Activated naive CD4-positive, alpha-beta T cell treated with anti-CD3 and anti-CD28 coated beads for 36 hours (primary cell): ENCODE measurements at regions not wholly inside any gene's neighbourhood (a gene's known extent, or its start where the extent isn't known, plus 50 kb on each side); places are given as distances from the start of the nearest gene placed in this dataset.
"Not testable (repeated sequence)": the region's sequence is repeated elsewhere in the genome, so short reads cannot be mapped to it uniquely, and the experiment has no call there.

Experiments
- CTCF ChIA-PET: fragments of 350-600 bp; sonication (Branson Sonifier 250); formaldehyde crosslinking; loops from one replicate; lab custom pipeline; 2021; ENCODE audit warnings: antibody characterized with exemption; lab: Charles Lee
- DNase-seq: peaks from one replicate; pipeline ENCODE4 v3.0.0-alpha.2; 2020
- H3K27ac Mint-ChIP-seq: one replicate; pipeline ENCODE4 v1.8.0; 2021; ENCODE audit warnings: mild to moderate bottlenecking, mixed read lengths
- H3K27me3 Mint-ChIP-seq: one replicate; pipeline ENCODE4 v1.8.0; 2021; ENCODE audit warnings: low read depth, mixed read lengths
- H3K36me3 Mint-ChIP-seq: one replicate; pipeline ENCODE4 v1.8.0; 2021; ENCODE audit warnings: low read depth, mixed read lengths
- H3K4me1 Mint-ChIP-seq: one replicate; pipeline ENCODE4 v1.8.0; 2021; ENCODE audit warnings: low read depth, mixed read lengths
- H3K4me3 Mint-ChIP-seq: one replicate; pipeline ENCODE4 v1.8.0; 2021; ENCODE audit warnings: mild to moderate bottlenecking, moderate library complexity, mixed read lengths
- H3K9me3 Mint-ChIP-seq: one replicate; pipeline ENCODE4 v1.8.0; 2021; ENCODE audit warnings: mixed read lengths
- intact Hi-C: fragments of 100-400 bp; cut with micrococcal nuclease; formaldehyde crosslinking; loops from one replicate; pipeline ENCODE4 v1.15.1; 2023

DNA sequence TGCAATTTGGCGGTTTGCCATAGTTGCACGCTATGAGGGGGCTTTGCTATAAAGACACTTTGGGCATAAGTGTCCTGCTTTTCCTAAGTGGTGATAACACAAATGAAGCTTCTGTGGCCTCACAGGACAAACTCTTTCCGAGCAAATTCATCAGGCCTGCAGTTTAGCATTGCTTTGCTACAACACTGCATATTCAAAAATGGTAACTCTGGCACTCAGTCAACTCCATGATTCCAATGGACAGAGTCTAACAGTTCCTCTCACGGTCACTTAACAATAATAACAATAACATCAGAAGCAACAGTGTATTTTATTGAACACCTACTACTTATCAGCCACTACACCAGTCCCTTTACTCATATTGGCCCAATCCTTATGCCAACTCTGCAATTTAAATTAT, 222.5 kb downstream of the FRK start:
- DNase-seq = no peak
- Mint-ChIP-seq H3K27ac (no peak overlapping the region), H3K4me3 (no peak overlapping the region), H3K27me3 (peaks cover 1% of the 10 kb centered on the region), H3K4me1 (no peaks in the 10 kb centered on the region), H3K9me3 (peaks cover 4% of the 10 kb centered on the region), H3K36me3 (no peaks in the 10 kb centered on the region)
- intact Hi-C loops = no loop called here
- CTCF ChIA-PET = interaction anchor here (1.2 kb wide), 1 partner anchor 9 kb away, joined by 3 read pairs; no protein-coding TSS in a partner anchor

- H3K27me3 Mint-ChIP-seq, CTCF ChIA-PET, H3K36me3 Mint-ChIP-seq, H3K4me1 Mint-ChIP-seq, intact Hi-C loops, DNase-seq, H3K4me3 Mint-ChIP-seq, H3K9me3 Mint-ChIP-seq, H3K27ac Mint-ChIP-seq: not testable (repeated sequence)
These were observed 224.3 kb downstream of the FRK start for GRCh38 chr6:115836374-115836773.

DNA sequence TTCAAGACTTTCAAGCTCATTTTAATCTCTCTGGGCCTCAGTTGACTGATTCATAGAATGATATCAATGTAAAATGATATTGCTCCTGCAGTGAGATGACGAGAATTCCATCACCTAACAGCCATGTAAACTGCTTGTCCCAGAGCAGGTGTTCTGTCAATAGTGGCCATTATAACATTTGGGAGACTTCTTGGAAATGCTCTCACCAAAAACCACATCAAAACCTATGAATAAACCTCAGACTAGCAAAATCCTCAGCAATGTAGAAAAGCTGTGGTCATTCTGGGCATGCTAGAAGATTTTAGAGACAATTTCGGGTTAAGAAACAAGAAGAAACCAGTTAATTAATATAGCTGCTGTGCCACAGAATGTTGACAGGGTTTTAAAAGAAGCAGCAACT, 225.4 kb downstream of the FRK start:
- CTCF ChIA-PET = no interaction called here
- no peaks in the 10 kb centered on the region for H3K4me1 Mint-ChIP-seq
- no peak overlapping the region for H3K27ac Mint-ChIP-seq
- intact Hi-C loops = no loop called here
- H3K9me3 Mint-ChIP-seq = peaks cover 4% of the 10 kb centered on the region
- no peaks in the 10 kb centered on the region for H3K36me3 Mint-ChIP-seq
- no peak overlapping the region for H3K4me3 Mint-ChIP-seq
- no peak for DNase-seq
- H3K27me3 Mint-ChIP-seq = peaks cover 1% of the 10 kb centered on the region

- H3K27ac Mint-ChIP-seq, CTCF ChIA-PET, H3K36me3 Mint-ChIP-seq, H3K4me1 Mint-ChIP-seq, H3K9me3 Mint-ChIP-seq, DNase-seq, H3K27me3 Mint-ChIP-seq, H3K4me3 Mint-ChIP-seq, intact Hi-C loops: not testable (repeated sequence)
These were observed 226.1 kb downstream of the FRK start for GRCh38 chr6:115834542-115834941.

- H3K4me1 Mint-ChIP-seq = no peaks in the 10 kb centered on the region
- no peaks in the 10 kb centered on the region for H3K27me3 Mint-ChIP-seq
- DNase-seq = no peak
- H3K4me3 Mint-ChIP-seq = no peak overlapping the region
- no peaks in the 10 kb centered on the region for H3K36me3 Mint-ChIP-seq
- intact Hi-C loops = no loop called here
- CTCF ChIA-PET = no interaction called here
- no peak overlapping the region for H3K27ac Mint-ChIP-seq
- peaks cover 4% of the 10 kb centered on the region for H3K9me3 Mint-ChIP-seq
These were observed 227.9 kb downstream of the FRK start for GRCh38 chr6:115832786-115833185.

GRCh38 chr6:115832186-115832585, 228.5 kb downstream of the FRK start:
- H3K36me3 Mint-ChIP-seq = no peaks in the 10 kb centered on the region
- intact Hi-C loops = no loop called here
- CTCF ChIA-PET = no interaction called here
- H3K27ac Mint-ChIP-seq = no peak overlapping the region
- peaks cover 4% of the 10 kb centered on the region for H3K9me3 Mint-ChIP-seq
- no peaks in the 10 kb centered on the region for H3K4me1 Mint-ChIP-seq
- no peak overlapping the region for H3K4me3 Mint-ChIP-seq
- H3K27me3 Mint-ChIP-seq = no peaks in the 10 kb centered on the region
- DNase-seq = no peak

DNA sequence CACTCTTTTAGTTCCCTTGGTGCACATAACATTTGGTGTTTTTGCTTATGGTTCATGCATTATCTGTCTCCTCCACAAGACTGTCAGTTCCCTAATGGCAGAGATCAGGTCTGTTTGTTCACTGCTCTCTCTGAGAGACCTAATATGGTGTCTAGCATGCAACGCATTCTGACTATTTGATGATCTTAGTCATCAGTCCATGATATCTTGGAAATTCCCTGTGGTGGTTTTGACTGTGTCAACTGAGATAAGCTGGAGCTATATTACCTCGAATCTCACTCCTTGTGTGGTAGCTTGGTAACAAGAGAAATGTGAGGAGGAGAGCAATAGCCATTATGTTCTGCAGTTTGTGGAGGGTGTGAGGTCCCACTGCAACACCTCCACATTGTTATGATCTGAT, 229.8 kb downstream of the FRK start:
- CTCF ChIA-PET = no interaction called here
- DNase-seq = no peak
- intact Hi-C loops = no loop called here
- H3K27ac Mint-ChIP-seq = no peak overlapping the region
- no peaks in the 10 kb centered on the region for H3K27me3 Mint-ChIP-seq
- H3K9me3 Mint-ChIP-seq = peaks cover under 1% of the 10 kb centered on the region
- no peaks in the 10 kb centered on the region for H3K36me3 Mint-ChIP-seq
- H3K4me1 Mint-ChIP-seq = no peaks in the 10 kb centered on the region
- no peak overlapping the region for H3K4me3 Mint-ChIP-seq

- intact Hi-C loops = no loop called here
- DNase-seq = no peak
- H3K4me1 Mint-ChIP-seq = no peaks in the 10 kb centered on the region
- H3K27ac Mint-ChIP-seq = no peak overlapping the region
- CTCF ChIA-PET = no interaction called here
- H3K36me3 Mint-ChIP-seq = no peaks in the 10 kb centered on the region
- H3K4me3 Mint-ChIP-seq = no peak overlapping the region
- H3K27me3 Mint-ChIP-seq = no peaks in the 10 kb centered on the region
- peaks cover 3% of the 10 kb centered on the region for H3K9me3 Mint-ChIP-seq
These were observed 238.9 kb downstream of the FRK start for GRCh38 chr6:115821798-115822197.

- no peaks in the 10 kb centered on the region for H3K4me1 Mint-ChIP-seq
- intact Hi-C loops = no loop called here
- H3K9me3 Mint-ChIP-seq = peaks cover 3% of the 10 kb centered on the region
- no peak for DNase-seq
- H3K36me3 Mint-ChIP-seq = no peaks in the 10 kb centered on the region
- no peak overlapping the region for H3K4me3 Mint-ChIP-seq
- no peaks in the 10 kb centered on the region for H3K27me3 Mint-ChIP-seq
- H3K27ac Mint-ChIP-seq = no peak overlapping the region
- CTCF ChIA-PET = no interaction called here
These were observed 241.2 kb downstream of the FRK start for GRCh38 chr6:115819506-115819905.

DNA sequence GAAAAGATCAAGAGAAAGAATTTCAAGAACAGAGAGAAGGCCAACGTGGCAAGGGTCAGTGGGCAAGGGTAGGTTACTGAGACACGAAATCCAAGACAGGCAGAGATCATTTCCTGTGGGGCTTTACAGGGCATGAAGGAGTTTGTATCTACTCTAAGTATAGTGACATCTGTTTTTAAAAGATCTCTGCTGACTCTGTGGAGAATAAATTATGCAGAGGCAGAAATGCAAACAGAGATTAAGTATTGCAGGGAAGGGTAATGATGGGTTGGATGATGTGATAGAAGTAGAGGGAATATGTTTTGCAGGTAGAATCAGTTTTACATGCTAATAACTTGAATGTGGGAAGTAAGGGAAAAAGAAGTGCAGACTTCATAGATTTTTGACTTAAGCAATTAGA, 243.5 kb downstream of the FRK start:
- CTCF ChIA-PET = no interaction called here
- intact Hi-C loops = no loop called here
- no peak for DNase-seq
- H3K9me3 Mint-ChIP-seq = peaks cover 3% of the 10 kb centered on the region
- no peaks in the 10 kb centered on the region for H3K4me1 Mint-ChIP-seq
- no peak overlapping the region for H3K4me3 Mint-ChIP-seq
- H3K36me3 Mint-ChIP-seq = no peaks in the 10 kb centered on the region
- no peak overlapping the region for H3K27ac Mint-ChIP-seq
- H3K27me3 Mint-ChIP-seq = no peaks in the 10 kb centered on the region

DNA sequence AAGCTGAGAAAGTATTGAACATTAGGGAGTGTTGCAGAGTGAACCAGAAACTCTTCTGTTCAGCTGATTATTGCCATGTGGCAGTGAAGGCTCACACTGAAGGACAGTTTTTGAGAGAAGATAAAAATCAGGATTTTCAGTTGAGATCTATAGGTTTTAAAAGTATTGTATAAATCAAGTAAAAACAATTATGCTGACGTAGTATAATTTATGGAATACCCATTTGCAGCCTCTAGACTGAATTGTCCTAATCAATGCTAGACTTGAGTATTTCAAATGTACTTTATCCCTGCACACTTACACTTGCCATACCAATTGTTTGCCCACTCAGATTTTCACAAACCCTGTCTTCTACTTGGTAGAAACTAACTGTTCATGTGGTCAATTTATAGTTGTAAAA, 245.8 kb downstream of the FRK start:
- CTCF ChIA-PET = no interaction called here
- Mint-ChIP-seq H3K4me1 (no peaks in the 10 kb centered on the region), H3K9me3 (peaks cover 3% of the 10 kb centered on the region), H3K36me3 (no peaks in the 10 kb centered on the region), H3K27ac (no peak overlapping the region), H3K27me3 (no peaks in the 10 kb centered on the region), H3K4me3 (no peak overlapping the region)
- intact Hi-C loops = no loop called here
- DNase-seq = no peak

DNA sequence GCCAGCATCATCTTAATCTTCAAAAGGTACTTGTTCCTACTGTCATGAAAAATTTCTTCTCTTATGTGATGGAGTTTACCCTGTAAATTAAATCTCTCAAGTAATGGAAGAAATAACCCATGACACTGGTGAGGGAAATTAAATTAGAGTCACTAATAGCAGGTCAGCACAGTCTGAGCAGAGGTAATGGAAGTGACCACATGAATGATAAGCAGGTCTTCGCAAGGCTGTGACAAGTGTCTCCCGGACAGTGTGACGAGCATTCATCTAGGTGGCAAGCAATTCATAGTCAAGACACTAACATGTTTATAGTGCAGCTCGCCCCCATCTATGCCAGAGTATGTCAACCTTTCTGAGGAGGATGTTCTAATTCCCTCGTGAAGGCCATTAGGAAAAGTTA, 249.2 kb downstream of the FRK start:
- Mint-ChIP-seq H3K4me1 (no peaks in the 10 kb centered on the region), H3K27ac (no peak overlapping the region), H3K36me3 (no peaks in the 10 kb centered on the region), H3K4me3 (no peak overlapping the region), H3K9me3 (no peaks in the 10 kb centered on the region), H3K27me3 (no peaks in the 10 kb centered on the region)
- intact Hi-C loops = no loop called here
- CTCF ChIA-PET = interaction anchor here (0.6 to 0.7 kb wide), 2 partner anchors 187 to 394 kb away, joined by 3 read pairs; no protein-coding TSS in a partner anchor
- no peak for DNase-seq

DNA sequence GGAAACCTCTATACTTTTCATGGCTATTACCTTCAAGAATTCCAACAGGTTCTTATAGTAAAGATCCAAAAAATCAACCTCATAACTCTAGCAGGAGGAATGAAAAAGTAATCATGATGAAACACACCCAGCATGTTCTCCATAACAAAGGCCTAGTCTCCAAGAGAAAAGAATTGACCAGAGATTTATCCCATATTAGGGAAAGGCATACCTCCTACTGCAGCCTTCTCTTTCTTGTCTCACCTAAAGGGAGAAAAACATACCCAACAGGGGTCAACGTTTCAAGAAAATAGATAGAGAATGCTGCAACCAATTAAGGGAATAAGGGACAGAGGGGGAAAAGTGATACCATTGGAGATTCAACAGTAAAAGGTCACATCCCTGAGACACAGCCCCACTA, 262.5 kb downstream of the FRK start:
- H3K27ac Mint-ChIP-seq = no peak overlapping the region

GRCh38 chr6:115796829-115797228, 263.9 kb downstream of the FRK start:
- H3K27ac Mint-ChIP-seq = no peak overlapping the region
- H3K4me3 Mint-ChIP-seq = no peak overlapping the region
- CTCF ChIA-PET = no interaction called here
- intact Hi-C loops = no loop called here
- H3K4me1 Mint-ChIP-seq = no peaks in the 10 kb centered on the region
- no peaks in the 10 kb centered on the region for H3K27me3 Mint-ChIP-seq
- H3K9me3 Mint-ChIP-seq = no peaks in the 10 kb centered on the region
- DNase-seq = no peak
- no peaks in the 10 kb centered on the region for H3K36me3 Mint-ChIP-seq

More for the DNA sequence above, 262.5 kb downstream of the FRK start:
- no peak overlapping the region for H3K4me3 Mint-ChIP-seq
- no peak for DNase-seq
- no peaks in the 10 kb centered on the region for H3K4me1 Mint-ChIP-seq
- CTCF ChIA-PET = no interaction called here
- H3K27me3 Mint-ChIP-seq = no peaks in the 10 kb centered on the region
- intact Hi-C loops = no loop called here
- H3K9me3 Mint-ChIP-seq = no peaks in the 10 kb centered on the region
- H3K36me3 Mint-ChIP-seq = no peaks in the 10 kb centered on the region
